GM12878 (cell line): ENCODE measurements at regions not wholly inside any gene's neighbourhood (a gene's known extent, or its start where the extent isn't known, plus 50 kb on each side); places are given as distances from the start of the nearest gene placed in this dataset.

Source experiments
- CEBPZ ChIP-seq: fragments of 150-350 bp; IDR thresholded peaks from 2 replicates; pipeline ENCODE4 v1.6.1; 2016; ENCODE audit warnings: low read depth, low read length
- CHD2 ChIP-seq: IDR thresholded peaks from 2 replicates; pipeline ENCODE4 v1.6.1; 2011; ENCODE audit warnings: low read depth, low read length, improper control_type of control experiment, borderline replicate concordance
- DPF2 ChIP-seq: fragments of 450-650 bp; IDR thresholded peaks from 2 replicates; pipeline ENCODE4 v1.6.1; 2017; ENCODE audit warnings: mild to moderate bottlenecking
- ETV6 ChIP-seq, 2 experiments: fragments of 450-650 bp in 1 of 2; IDR thresholded peaks in 1 of 2; conservative IDR thresholded peaks in 1 of 2; 2 replicates each; pipeline ENCODE4 v1.6.1; 2014; ENCODE audit warnings: antibody characterized with exemption in 1 of 2, borderline replicate concordance in 1 of 2, low read depth in 1 of 2, mild to moderate bottlenecking in 1 of 2, moderate library complexity in 1 of 2
- MAX ChIP-seq: IDR thresholded peaks from 2 replicates; pipeline ENCODE4 v1.6.1; 2012; ENCODE audit warnings: low read depth, low read length, improper control_type of control experiment
- SRF ChIP-seq, 2 experiments: IDR thresholded peaks; 2 replicates each; pipeline ENCODE4 v1.6.1; 2011; ENCODE audit warnings: low read depth in 2 of 2, low read length in 2 of 2, mild to moderate bottlenecking in 1 of 2, moderate library complexity in 1 of 2
- USF1 ChIP-seq: IDR thresholded peaks from 2 replicates; pipeline ENCODE4 v1.6.1; 2011; ENCODE audit warnings: borderline replicate concordance, low read depth, mild to moderate bottlenecking, moderate library complexity, mixed read lengths, low read length; ENCODE audit not compliant: insufficient read depth; ENCODE audit errors: extremely low read length
- TF ChIP-seq, protein P1 (sequence below): IDR thresholded peaks from 2 replicates; pipeline ENCODE4 v1.6.1; 2011; ENCODE audit warnings: mild to moderate bottlenecking, low read depth, low read length, moderate library complexity; ENCODE audit not compliant: insufficient replicate concordance
- TF ChIP-seq, protein P2 (sequence below): IDR thresholded peaks from 2 replicates; pipeline ENCODE4 v1.6.1; 2012; ENCODE audit warnings: low read depth, low read length, improper control_type of control experiment
- TF ChIP-seq, protein P3 (sequence below): fragments of 450-650 bp; IDR thresholded peaks from 2 replicates; pipeline ENCODE4 v1.6.1; 2016; ENCODE audit warnings: mild to moderate bottlenecking, moderate library complexity, borderline replicate concordance

DNA sequence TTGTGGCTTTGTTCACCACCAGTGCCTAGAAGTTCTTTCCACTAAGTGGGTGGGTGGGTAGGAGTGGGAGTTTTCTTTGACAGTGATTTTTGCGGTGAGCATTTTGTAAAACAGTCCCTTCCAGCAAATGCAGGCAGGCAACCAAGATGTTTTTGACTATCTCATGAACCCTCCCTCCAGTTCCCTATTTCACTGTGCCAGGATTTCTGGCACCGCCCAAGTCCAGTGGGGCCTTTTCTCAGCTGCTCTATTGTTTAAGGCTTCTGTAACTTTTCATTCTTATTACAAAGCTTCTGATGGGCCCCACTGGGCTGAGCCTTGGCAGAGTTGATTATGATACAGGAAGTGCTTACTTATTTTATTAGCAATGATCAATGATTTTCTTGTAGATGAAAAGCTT is 236.0 kb downstream of the EDEM1 start (continued):
- TF ChIP-seq CHD2 (no peak), USF1 (no peak), CEBPZ (no peak), MAX (no peak), DPF2 (no peak), ETV6 (conservative IDR thresholded peaks at IDR 0.05 in 1 of 2, IDR thresholded peaks at IDR 0.05 in 1 of 2; ENCODE audit: borderline replicate concordance in 1 of 2, low read depth in 1 of 2) (no peak), SRF (IDR thresholded peaks at IDR 0.05; ENCODE audit: low read depth in 2 of 2, low read length in 2 of 2) (no peak)
- TF ChIP-seq, protein P1, sequence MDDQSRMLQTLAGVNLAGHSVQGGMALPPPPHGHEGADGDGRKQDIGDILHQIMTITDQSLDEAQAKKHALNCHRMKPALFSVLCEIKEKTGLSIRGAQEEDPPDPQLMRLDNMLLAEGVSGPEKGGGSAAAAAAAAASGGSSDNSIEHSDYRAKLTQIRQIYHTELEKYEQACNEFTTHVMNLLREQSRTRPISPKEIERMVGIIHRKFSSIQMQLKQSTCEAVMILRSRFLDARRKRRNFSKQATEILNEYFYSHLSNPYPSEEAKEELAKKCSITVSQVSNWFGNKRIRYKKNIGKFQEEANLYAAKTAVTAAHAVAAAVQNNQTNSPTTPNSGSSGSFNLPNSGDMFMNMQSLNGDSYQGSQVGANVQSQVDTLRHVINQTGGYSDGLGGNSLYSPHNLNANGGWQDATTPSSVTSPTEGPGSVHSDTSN: no peak
- TF ChIP-seq, protein P2, sequence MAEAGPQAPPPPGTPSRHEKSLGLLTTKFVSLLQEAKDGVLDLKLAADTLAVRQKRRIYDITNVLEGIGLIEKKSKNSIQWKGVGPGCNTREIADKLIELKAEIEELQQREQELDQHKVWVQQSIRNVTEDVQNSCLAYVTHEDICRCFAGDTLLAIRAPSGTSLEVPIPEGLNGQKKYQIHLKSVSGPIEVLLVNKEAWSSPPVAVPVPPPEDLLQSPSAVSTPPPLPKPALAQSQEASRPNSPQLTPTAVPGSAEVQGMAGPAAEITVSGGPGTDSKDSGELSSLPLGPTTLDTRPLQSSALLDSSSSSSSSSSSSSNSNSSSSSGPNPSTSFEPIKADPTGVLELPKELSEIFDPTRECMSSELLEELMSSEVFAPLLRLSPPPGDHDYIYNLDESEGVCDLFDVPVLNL: no peak
- TF ChIP-seq, protein P3, sequence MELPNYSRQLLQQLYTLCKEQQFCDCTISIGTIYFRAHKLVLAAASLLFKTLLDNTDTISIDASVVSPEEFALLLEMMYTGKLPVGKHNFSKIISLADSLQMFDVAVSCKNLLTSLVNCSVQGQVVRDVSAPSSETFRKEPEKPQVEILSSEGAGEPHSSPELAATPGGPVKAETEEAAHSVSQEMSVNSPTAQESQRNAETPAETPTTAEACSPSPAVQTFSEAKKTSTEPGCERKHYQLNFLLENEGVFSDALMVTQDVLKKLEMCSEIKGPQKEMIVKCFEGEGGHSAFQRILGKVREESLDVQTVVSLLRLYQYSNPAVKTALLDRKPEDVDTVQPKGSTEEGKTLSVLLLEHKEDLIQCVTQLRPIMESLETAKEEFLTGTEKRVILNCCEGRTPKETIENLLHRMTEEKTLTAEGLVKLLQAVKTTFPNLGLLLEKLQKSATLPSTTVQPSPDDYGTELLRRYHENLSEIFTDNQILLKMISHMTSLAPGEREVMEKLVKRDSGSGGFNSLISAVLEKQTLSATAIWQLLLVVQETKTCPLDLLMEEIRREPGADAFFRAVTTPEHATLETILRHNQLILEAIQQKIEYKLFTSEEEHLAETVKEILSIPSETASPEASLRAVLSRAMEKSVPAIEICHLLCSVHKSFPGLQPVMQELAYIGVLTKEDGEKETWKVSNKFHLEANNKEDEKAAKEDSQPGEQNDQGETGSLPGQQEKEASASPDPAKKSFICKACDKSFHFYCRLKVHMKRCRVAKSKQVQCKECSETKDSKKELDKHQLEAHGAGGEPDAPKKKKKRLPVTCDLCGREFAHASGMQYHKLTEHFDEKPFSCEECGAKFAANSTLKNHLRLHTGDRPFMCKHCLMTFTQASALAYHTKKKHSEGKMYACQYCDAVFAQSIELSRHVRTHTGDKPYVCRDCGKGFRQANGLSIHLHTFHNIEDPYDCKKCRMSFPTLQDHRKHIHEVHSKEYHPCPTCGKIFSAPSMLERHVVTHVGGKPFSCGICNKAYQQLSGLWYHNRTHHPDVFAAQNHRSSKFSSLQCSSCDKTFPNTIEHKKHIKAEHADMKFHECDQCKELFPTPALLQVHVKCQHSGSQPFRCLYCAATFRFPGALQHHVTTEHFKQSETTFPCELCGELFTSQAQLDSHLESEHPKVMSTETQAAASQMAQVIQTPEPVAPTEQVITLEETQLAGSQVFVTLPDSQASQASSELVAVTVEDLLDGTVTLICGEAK: no peak
